LoVo (cell line): ENCODE measurements at regions not wholly inside any gene's neighbourhood (a gene's known extent, or its start where the extent isn't known, plus 50 kb on each side); places are given as distances from the start of the nearest gene placed in this dataset.

Source experiments
- DNase-seq: peaks from one replicate; pipeline ENCODE4 v3.0.0-alpha.2; 2016; ENCODE audit warnings: low spot score

DNA sequence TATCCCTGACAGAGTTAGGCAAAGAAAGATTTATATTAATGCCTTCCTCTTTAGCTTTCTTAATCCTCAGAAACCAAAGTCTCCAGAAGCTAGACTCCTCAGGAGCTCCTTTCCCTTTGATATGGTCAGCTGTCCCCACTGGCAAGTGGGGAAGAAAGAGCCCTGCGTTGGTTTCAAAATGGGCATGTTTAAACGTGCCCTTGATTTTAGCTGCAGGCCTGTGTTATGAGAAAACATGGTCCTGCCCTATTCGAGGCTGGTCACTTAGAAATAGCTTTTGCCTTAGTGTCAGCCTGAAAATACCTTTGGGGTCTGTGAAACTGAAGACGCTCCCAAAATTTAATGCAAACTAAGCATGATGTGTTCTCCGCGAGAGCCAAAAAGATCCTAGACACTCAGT lies 135.5 kb upstream of the RARB start:
- no peak for DNase-seq

DNA sequence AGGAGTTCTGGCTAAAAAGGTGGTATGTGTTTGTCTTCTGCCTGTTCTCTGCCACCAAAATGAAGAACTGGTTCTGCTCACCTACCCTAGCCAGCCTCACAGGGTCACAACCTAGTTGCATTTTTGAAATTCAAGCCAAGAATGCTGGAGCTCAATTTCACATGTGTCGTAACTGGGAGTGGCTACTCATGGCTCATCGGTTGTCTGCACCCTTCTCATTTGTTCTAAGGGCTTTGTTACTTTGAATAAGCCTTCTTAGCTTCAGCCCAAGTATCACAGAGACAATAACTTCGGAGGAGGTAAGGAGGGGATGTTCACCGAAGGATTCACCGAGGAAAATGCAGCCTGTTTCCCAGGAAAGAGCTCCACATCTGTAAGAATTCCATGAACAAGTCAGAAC lies 134.3 kb upstream of the RARB start:
- DNase-seq, result no peak

DNA sequence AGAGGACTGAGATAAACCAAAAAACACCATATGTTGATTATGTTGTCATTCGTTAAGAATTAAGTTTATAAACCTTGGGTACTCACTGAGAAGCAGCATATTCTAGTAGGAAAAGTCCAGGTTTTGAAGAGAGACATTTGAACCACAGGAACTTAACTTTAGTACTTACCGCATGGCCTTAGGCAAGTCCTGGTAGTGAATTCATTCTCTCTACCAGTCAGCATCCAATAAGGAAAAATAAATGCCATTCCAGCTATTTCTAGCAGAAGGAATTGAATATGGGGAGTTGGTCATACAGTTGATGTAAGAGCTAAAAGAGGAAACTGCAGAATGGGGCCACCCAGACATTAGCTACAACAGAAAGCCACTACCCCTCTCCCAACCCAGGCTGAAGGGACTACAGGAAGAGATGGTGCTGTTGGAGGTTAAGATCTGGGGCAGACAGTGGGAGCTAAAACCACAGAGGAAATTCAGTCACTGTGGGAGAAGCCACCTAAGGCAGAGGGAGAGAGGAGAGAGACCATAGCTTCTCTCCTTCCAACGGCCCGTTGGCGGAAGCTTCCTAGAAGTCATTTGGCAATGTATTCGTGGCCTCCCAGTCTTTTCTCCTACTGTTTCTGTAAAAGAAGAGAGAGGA lies 133.8 kb upstream of the RARB start:
- no peak for DNase-seq

DNA sequence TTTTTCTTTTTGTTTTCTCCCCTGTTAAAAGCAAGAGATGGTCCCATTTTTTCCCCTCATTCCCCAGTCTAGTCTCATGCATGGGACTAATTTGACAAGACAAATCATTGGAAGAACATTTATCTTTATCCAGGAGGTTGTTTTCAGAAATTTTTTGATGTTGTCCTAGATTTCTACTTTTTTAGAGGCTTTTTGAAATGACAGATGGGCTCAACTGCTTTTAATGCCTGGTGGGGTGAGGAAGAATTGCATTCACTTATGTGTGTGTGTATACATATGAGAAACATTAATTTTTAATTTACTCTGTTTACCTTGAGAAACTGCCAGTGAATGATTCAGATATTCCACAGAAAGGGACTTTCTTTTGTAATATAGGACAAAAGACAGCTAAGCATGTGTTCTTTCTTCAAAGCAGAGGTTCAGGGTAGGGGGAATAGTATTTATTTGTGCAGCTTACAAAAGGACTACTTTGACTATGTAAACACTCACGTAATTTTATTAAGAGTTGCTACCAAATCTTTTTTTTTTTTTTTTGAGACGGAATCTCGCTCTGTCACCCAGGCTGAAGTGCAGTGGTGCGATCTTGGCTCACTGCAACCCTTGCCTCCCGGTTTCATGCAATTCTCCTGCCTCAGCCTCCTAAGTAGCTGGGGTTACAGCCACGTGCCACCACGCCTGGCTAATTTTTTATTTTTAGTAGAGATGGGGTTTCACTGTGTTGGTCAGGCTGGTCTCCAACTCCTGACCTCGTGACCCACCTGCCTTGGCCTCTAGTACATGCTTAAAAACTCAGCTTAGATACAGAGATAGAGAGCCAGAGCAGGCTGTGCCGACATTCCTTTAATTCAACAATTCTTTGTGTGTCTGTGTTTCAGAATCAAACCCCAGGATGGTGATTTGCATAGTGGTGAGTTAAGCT lies 130.1 kb upstream of the RARB start:
- DNase-seq, result no peak

DNA sequence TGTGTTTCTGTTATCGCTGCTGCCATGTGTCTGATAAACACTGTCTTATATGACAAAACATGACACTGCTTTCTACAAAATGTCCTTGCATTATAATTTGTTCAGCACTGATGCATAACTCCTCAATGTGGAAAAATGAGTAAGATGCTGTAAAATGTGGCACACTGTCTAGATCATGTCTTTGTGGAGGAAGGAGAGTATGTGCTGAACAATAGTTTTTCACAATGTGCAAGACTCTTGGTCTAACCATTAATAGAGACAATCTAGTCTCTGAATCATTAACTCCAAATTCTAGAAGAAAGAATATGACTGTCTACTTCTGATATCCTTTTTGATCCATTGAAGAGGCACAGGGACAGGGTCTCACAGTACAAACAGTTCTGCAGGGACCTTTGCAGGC lies 127.9 kb upstream of the RARB start:
- DNase-seq, result no peak

DNA sequence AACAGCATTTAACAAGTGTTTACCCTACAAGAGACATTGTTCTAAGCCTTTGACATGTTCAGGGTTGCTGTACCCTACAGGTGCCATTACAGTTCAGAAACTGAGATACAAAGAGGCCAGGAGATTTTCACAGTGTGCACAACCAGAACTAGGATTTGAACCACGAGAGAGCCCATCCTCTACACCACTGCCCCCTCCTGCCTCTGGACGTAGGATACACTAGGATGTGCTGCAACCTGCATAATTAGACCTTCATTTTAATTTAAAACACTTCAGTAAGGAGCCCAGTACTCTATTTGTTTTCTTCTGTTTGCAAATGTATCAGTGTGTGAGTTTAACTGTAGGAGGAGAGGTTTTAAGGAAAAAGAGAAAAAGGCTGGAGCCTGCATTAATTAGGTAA lies 123.1 kb upstream of the RARB start:
- DNase-seq, result no peak

DNA sequence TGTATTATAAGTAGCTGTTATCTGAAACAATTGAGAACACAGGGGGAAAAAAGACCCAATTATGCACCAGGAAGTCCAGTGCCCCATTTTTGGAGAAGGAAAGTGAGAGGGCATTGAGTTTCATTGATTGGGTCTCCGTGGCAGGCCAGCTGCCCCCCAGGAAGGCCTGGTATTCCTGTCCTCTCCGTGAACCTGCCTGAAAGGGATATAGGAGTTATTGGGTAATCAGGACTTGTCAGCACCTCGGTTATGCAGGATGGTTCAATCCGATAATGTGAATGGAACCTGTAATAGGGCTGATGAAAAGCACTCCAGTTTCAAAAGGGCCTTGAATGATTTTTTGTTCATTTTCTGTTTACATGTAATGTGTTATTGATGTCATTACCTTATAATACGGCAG lies 122.0 kb upstream of the RARB start:
- DNase-seq, result no peak

DNA sequence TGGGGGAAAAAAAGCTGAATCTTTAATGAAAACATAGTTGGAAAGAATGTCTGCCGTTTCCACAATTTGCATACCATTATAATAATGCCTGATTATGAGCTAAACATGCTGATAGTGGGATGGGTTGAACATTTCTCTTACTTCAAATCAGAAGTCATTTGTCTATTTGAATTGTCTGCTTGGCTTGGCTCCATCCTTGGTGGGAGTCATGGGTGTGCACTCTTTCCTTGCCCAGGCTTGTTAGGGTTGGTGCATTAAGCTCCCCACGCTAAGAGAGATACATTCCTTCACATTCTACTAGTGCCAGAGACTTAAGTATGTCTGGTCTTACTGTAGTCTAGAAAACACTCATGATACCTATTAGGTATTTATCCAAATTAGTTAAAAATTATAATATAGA lies 121.4 kb upstream of the RARB start:
- DNase-seq, result no peak

DNA sequence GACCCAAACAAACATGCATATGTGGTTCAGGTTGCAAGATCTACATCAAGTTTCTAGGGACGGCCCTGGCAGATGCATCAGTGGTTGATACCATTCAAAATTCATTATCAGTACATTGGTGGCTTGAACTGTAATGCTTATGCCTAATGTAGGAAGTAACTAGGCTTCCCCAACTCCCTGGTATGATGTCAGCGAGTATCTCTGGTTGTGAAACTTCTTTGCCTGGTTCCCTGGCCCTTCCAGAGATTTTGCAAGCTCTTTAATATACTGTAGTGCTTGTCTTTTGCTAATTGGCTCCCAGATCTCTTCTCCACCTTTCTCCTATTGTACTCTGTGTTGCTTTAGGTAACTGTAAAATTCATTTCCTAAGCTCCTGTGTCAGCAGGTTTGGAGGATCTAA lies 114.8 kb upstream of the RARB start:
- no peak for DNase-seq

DNA sequence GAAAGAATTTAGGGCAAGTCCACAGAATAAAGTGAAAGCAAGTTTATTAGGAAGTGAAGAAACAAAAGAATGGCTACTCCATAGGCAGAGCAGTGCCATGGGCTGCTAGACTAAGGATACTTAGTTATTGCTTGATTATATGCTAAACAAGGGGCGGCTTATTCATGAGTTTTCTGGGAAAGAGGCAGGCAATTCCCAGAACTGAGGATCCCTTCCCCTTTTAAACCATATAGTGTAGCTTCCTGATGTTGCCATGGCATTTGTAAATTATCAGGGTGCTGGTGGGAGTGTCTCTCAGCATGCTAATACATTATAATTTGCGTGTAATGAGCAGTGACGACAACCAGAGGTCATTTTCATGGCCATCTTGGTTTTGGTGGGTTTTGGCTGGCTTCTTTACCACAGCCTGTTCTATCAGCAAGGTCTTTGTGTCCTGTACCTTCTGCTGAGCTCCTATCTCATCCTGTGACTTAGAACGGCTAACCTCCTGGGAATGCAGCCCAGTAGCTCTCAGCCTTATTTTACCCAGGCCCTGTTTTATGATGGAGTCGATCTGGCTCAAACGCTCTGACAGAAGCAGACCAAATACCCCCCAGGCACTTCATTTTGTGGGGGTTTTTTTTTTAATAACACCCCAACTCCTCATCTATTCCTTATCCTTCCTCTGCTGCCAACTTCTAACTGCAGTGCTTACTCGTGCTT lies 103.0 kb upstream of the RARB start:
- DNase-seq, result no peak

DNA sequence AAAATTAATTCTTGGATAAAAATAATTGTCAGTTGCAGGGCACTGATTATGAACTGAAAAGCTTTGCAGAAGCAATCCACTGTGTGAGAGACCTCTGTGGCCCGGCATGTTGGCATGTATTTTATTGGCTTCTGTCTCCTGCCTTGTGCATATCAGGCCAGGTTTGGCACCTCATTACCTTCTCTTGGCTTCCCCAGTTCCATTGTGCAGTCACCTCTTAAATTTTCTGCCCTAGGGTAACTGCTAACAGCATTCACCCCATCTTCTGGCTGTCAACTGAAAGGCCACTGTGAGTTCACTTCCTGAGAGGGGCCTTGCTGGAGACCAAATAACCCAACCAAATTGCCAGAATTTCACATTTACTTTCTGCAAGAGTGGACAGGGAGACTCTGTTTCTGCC lies 92.7 kb upstream of the RARB start:
- DNase-seq, result no peak

DNA sequence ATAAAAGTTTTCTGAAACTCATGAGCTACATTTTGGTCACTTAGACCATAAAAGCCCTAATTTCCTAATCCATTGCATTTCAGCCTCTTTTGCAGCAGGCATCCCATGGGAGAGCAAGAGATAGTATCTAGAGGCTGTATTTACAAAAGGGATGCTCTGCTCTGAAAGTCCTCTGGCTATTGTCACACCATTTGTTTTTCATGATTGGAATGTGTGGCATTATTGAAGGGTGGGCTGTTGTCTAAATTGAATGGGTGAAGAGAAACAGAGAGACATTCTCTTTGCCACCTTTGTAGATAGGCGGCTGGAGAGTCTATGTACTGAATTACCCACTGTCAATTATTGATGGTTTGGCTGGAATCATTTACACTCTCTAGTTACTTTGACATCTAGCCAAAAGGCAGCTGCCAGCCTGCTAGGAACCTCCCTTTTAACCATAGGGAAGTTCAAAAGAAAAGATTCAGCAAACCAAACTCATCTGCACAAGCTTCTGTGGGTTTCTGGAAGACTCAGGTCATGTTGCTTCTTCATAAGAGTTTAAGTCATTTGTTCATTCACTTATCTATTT lies 89.8 kb upstream of the RARB start:
- no peak for DNase-seq

DNA sequence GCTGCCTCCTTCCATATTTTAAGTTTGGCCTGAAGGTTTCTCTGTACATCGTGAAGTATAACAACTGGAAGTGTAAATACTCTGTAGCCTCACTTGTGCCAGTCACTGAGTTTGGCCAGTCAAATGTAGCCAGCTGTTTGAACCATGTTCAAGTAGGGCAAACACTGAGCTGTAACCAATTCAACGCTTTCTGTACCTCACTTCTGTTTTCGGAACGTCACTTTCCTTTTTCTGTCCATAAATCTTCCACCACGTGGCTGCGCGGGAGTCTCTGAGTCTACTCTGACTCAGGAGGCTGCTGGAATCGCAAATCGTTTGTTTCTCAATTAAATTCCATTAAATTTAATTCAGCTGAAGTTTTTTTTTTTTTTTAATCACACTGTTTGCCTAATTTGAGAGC lies 88.8 kb upstream of the RARB start:
- no peak for DNase-seq

DNA sequence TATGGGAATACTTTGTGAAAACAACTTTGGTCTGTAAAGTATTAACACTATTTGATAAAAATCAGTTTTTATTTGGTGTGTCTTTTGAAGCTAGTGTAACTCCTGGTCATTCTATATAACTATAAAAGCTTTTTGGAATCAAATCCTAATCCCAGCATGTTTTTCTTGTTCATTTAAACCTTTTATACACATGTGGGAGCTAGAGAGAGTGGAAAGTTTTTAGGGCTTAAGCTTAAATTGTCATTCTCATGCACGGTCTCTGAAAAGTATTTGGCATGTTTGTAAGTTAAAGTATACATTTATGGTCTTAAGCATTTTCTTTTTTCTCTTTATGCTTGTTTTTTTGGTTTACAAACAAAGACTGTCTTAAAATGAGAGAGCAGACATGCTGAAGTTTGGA lies 83.4 kb upstream of the RARB start:
- no peak for DNase-seq

DNA sequence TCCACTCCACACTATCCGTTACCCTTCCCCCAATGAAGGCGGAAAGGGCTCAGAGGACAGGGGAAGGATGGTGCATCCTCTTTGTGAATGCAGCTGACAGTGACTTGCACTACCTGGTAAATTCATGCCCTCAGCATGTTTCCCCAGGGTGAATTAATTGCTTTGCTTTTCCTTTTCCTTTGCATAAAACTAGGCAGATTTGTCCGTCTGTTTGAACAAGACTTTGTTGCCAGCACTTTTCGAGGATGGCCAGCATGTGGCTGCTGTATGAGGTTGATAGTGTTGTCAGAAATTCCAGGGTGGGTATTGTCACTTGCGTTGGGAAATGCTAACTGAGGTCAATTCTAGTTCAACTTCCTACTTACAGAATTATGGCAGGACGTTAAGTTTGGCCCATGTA lies 79.0 kb upstream of the RARB start:
- no peak for DNase-seq

DNA sequence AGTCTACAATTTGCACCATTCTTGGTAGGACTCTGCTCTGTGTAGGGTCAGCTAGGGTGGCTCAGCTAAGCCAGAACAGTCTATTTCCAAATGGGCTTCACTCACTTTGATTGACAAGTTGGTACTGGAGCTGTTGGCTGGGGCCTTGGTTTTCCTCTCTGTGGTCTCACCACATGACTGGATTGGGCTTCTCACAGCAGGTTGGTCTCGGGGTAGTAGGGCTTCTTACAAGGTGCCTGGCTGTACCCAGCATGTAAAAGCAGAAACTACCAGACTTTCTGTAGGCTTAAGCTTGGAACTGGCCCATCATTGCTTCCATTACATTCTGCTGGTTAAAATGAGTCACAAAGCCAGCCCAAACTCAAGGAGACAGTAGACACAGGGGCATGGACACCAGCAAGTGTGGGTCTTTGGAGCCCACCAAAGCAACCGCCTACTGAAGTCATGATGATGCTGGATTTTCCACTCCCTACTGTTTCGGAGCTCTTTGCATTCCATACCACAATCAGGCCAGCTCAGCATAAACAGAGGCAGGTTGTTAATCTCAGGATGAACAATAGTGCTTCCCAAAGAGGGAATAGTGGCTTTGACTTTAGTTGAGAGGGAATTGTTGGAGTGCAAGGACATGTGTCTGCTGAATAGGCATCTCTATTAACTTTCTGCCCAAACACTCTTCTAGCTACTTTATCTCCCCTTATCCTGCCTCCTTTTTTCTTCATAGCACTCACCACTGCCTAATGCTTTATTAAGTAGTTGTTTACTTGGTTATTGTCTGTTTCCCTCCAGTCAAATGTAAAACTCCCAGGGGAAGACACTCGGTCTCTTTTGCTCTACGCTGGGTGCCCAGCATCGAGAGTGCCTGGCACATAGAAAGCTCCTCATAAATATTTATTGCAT lies 78.0 kb upstream of the RARB start:
- no peak for DNase-seq

DNA sequence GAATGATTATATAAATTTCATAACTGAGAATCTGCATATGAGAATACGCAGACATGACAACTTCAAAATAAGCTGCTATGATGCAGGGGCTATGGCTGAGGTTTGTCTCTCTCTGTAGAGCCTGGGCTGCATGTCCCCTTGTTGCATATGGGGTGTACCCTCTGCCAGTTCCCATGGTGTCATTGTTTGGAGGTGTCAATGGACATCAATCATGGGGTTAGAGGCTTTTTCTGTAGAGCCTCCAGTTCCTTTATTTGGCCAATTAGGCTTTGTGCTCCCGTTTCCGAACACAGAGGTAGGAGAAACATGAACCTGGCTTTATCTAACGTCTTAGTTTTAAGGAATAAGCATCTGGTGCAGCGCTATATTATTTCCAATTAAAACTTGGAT lies 77.3 kb upstream of the RARB start:
- DNase-seq, result no peak

DNA sequence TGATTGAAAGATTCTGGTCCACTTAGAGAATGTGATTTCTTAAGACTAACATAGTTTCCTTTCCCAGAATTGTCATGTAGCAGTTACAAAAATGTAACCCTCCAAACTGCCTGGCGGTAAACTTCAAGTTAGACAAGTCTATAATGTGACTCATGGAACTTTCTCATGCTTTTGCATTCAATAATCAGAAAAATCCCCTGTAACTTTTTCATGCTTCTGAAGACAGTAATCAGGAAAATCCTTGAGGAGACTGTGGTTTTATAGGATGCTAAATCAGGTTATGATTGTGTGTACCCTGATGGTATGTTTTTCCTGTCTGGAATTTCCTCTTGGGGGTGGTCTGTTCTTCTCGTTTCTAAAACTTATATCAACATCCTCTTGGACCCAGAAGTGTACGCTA lies 74.0 kb upstream of the RARB start:
- no peak for DNase-seq

DNA sequence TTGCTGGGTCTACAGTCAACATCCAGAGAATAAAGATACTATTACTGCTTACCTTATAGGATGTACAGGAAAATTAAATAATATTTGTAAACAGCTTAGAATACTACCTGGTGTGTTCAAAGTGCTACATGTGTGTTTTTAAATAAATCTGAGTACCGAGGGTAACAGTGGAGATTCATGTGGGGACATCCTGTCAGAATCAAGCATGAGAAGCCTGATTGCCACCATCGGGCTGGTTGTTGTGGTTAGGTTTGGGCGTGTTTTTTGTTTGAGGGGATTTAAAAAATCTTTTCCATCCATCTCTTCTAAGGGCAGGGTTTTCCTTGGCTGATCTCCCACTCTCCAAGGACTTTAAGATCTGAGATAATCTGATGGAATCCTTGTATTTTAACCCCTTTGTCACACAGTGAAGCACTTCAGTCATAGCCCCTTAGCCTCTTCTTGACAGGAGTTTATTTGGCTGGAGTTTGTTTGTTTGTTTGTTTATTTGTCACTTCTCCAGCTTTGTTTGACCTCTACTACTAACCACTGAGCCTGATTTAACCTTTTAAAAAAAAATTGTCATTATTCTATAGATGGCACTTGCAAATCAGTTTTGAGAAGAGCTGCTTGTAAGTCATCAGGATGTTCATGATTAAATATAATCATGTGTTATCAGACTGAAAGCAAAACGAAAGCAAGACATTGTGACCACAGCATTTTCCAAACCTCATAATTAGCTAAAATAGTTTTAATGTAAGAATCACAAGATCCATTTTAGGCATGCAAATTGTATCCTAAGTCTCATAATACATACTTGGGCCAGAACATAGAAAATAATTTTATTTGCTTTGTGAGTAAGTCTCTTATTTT lies 72.8 kb upstream of the RARB start:
- DNase-seq, result no peak

DNA sequence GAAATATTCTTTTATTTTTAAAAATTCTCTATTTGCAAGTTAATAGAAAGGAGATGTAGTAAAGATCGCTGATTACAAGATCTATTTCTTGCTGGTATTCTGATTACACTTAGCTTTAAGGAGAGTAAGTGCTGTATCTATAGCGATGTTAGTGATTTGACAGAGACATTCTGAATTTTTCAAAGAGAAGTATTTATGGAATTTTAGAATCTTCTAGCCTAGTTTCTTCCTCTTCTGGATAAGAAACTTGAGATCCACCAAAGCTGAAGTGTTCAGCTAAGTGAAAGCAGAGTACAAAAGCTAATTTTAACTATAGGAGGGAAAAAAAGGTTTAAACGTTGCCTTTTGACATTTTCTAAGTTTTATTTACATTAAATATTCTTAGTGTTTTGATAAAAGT lies 72.1 kb upstream of the RARB start:
- DNase-seq, result no peak

DNA sequence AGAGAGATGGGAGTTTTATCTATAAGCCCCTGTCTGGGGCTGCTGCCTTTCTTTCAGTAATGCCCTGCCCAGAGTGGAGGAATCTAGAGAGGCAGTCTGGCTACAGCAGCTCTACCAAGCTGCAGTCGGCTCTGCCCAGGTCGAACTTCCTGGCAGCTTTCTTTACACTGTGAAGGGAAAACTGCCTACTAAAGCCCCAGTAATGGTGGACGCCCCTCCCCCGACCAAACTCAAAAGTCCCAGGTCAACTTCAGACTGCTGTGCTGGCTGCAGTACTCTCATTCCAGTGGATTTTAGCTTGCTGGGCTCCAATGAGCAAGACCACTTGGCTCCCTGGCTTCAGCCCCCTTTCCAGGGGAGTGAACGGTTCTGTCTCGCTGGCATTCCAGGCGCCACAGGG lies 65.9 kb upstream of the RARB start:
- no peak for DNase-seq
